GM23248 (cell line): ENCODE measurements at regions not wholly inside any gene's neighbourhood (a gene's known extent, or its start where the extent isn't known, plus 50 kb on each side); places are given as distances from the start of the nearest gene placed in this dataset.

Experiments
- DNase-seq: peaks from one replicate; pipeline ENCODE4 v3.0.0-alpha.2; 2015
- H2AFZ ChIP-seq: fragments of 200-600 bp; sonication (generic); 2 replicates; pipeline ENCODE4 v1.6.1; 2016; ENCODE audit warnings: antibody characterized with exemption
- H3F3A ChIP-seq: fragments of 200-600 bp; sonication (generic); 2 replicates; pipeline ENCODE4 v1.6.1; 2016; ENCODE audit warnings: mild to moderate bottlenecking, antibody characterized with exemption, mixed run types; ENCODE audit not compliant: insufficient read depth
- H3K27ac ChIP-seq: fragments of 200-600 bp; sonication (generic); 2 replicates; pipeline ENCODE4 v1.5.1; 2016; ENCODE audit warnings: mild to moderate bottlenecking
- H3K27me3 ChIP-seq: fragments of 200-600 bp; sonication (generic); replicated peaks from 2 replicates; pipeline ENCODE4 v1.6.1; 2016; ENCODE audit warnings: mild to moderate bottlenecking; ENCODE audit not compliant: insufficient read depth
- H3K36me3 ChIP-seq: fragments of 200-600 bp; sonication (generic); 2 replicates; pipeline ENCODE4 v1.6.1; 2016; ENCODE audit warnings: low read depth, mild to moderate bottlenecking
- H3K4me1 ChIP-seq: fragments of 200-600 bp; sonication (generic); 2 replicates; pipeline ENCODE4 v1.6.1; 2016; ENCODE audit warnings: mild to moderate bottlenecking; ENCODE audit not compliant: insufficient read depth
- H3K4me2 ChIP-seq: fragments of 200-600 bp; sonication (generic); one replicate; pipeline ENCODE4 v1.6.1; 2016; ENCODE audit warnings: mild to moderate bottlenecking; ENCODE audit not compliant: unreplicated experiment
- H3K4me3 ChIP-seq: fragments of 200-600 bp; sonication (generic); 2 replicates; pipeline ENCODE4 v1.5.1; 2016; ENCODE audit warnings: mild to moderate bottlenecking
- H3K79me2 ChIP-seq: fragments of 200-600 bp; sonication (generic); 2 replicates; pipeline ENCODE4 v1.6.1; 2016; ENCODE audit warnings: mild to moderate bottlenecking; ENCODE audit not compliant: insufficient read depth
- H3K9ac ChIP-seq: fragments of 200-600 bp; sonication (generic); 2 replicates; pipeline ENCODE4 v1.6.1; 2016; ENCODE audit warnings: mild to moderate bottlenecking
- H3K9me2 ChIP-seq: fragments of 200-600 bp; sonication (generic); 2 replicates; pipeline ENCODE4 v1.6.1; 2016; ENCODE audit warnings: mixed run types, mild to moderate bottlenecking, moderate library complexity; ENCODE audit not compliant: insufficient read depth
- H3K9me3 ChIP-seq: fragments of 200-600 bp; sonication (generic); one replicate; pipeline ENCODE4 v1.6.1; 2017; ENCODE audit warnings: low read depth
- H4K20me1 ChIP-seq: fragments of 200-600 bp; sonication (generic); 2 replicates; pipeline ENCODE4 v1.6.0; 2016; ENCODE audit not compliant: insufficient read depth
- EZH2 ChIP-seq: fragments of 200-600 bp; sonication (generic); IDR thresholded peaks from 2 replicates; pipeline ENCODE4 v1.6.1; 2018; ENCODE audit warnings: antibody characterized with exemption, mild to moderate bottlenecking; ENCODE audit not compliant: insufficient read depth, poor library complexity, severe bottlenecking
- EZH2phosphoT487 ChIP-seq: fragments of 200-600 bp; sonication (generic); IDR thresholded peaks from 2 replicates; pipeline ENCODE4 v1.6.1; 2018; ENCODE audit warnings: antibody characterized with exemption, moderate library complexity, mild to moderate bottlenecking, low read depth; ENCODE audit not compliant: insufficient read depth
- WGBS, 2 experiments: methylation state at CpG; one replicate each; pipeline ENCODE4 v1.1.6; 2015 to 2017; ENCODE audit warnings: low lambda C conversion rate in 2 of 2, low coverage in 1 of 2; ENCODE audit errors: missing lambda C conversion rate in 2 of 2; 5-methylcytosine and 5-hydroxymethylcytosine counted together
- in situ Hi-C: fragments of 300-500 bp; cut with MboI; formaldehyde crosslinking; loops from 2 replicates; pipeline ENCODE4 v1.15.0; 2020

DNA sequence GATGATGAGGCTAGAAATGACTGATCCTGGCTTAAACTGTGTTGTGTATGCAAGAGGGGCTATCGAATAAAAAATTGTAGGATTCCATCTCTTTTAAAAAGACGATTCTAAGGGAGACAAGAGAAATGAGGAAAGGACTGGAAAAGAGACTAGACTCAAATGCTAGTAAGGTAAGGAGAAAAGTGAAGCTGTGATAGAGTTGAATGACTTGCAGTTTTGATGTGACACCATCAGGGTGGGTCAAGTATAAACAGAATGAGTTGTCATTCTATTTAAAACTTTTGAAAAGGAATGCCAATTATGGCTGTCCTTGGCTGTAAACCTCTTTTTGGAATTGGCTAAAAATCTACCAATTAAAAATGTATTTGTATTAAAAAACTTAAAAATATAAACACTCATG is 184.5 kb upstream of the PHF14 start:
- H3K79me2 ChIP-seq = no peaks in the 10 kb centered on the region
- no peaks in the 10 kb centered on the region for H3K9me2 ChIP-seq
- H3K27me3 ChIP-seq = no peaks in the 10 kb centered on the region
- H3K4me3 ChIP-seq = no peak overlapping the region
- H3K27ac ChIP-seq = no peak overlapping the region
- no peaks in the 10 kb centered on the region for H3F3A ChIP-seq
- H3K4me1 ChIP-seq = no peaks in the 10 kb centered on the region
- H4K20me1 ChIP-seq = no peaks in the 10 kb centered on the region
- in situ Hi-C loops = no loop called here
- no peak for DNase-seq
- no peaks in the 10 kb centered on the region for H3K36me3 ChIP-seq
- whole genome bisulfite sequencing, 2 experiments = 11 to 23% methylated on average over 2 of the region's 2 CpGs
- H2AFZ ChIP-seq = no peak overlapping the region
- TF ChIP-seq EZH2phosphoT487 (no peak), EZH2 (no peak)
- no peak overlapping the region for H3K4me2 ChIP-seq
- no peak overlapping the region for H3K9ac ChIP-seq
- H3K9me3 ChIP-seq = no peaks in the 10 kb centered on the region

- no peaks in the 10 kb centered on the region for H3K36me3 ChIP-seq
- DNase-seq = no peak
- no peaks in the 10 kb centered on the region for H3F3A ChIP-seq
- 20 to 24% methylated on average over 3 of the region's 3 CpGs for WGBS, 2 experiments
- no peak overlapping the region for H3K4me3 ChIP-seq
- no peak overlapping the region for H3K4me2 ChIP-seq
- no peaks in the 10 kb centered on the region for H3K9me3 ChIP-seq
- H3K9ac ChIP-seq = no peak overlapping the region
- no peak for TF ChIP-seq EZH2
- no peak for TF ChIP-seq EZH2phosphoT487
- H3K9me2 ChIP-seq = no peaks in the 10 kb centered on the region
- in situ Hi-C loops = no loop called here
- no peaks in the 10 kb centered on the region for H4K20me1 ChIP-seq
- no peak overlapping the region for H3K27ac ChIP-seq
- H3K4me1 ChIP-seq = no peaks in the 10 kb centered on the region
- no peaks in the 10 kb centered on the region for H3K27me3 ChIP-seq
- no peak overlapping the region for H2AFZ ChIP-seq
- no peaks in the 10 kb centered on the region for H3K79me2 ChIP-seq
These were observed 182.8 kb upstream of the PHF14 start for GRCh38 chr7:10790910-10791309.

DNA sequence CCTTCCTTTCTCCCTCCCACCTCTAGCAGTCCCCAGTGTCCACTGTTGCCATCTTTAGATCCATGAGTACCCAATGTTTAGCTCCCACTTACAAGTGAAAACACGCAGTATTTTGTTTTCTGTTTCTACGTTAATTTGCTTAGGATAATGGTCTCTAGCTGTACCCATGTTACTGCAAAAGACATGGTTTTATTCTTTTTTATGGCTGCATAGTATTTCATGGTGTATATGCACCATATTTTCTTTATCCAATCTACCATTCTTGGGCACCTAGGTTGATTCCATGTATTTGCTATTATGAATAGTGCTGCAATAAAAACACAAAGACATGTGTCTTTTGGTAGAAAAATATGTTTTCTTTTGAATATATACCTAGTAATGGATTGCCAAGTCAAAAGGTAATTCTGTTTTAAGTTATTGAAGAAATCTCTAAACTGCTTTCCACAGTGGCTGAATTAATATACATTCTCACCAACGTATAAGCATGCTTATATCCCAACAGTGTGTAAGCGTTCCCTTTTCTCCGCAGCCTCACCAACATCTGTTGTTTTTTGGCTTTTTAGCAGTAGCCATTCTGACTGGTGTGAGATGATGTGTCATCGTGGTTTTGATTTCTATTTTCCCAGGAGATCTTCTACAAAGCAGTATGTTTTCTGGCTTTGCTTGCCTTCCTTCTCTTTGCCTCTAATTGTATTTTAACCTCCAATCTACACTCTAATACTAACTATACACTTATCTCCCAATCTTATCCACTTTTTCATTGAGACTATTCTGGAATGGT is 179.5 kb upstream of the PHF14 start:
- Histone ChIP-seq H3K4me1 (no peaks in the 10 kb centered on the region), H3K4me3 (no peak overlapping the region), H3K27ac (no peak overlapping the region), H3K9me3 (no peaks in the 10 kb centered on the region), H4K20me1 (no peaks in the 10 kb centered on the region), H2AFZ (no peak overlapping the region), H3K9ac (no peak overlapping the region), H3K4me2 (no peak overlapping the region), H3F3A (no peaks in the 10 kb centered on the region), H3K79me2 (no peaks in the 10 kb centered on the region), H3K27me3 (no peaks in the 10 kb centered on the region), H3K36me3 (no peaks in the 10 kb centered on the region), H3K9me2 (no peaks in the 10 kb centered on the region)
- in situ Hi-C loops = no loop called here
- no peak for DNase-seq
- no peak for TF ChIP-seq EZH2phosphoT487
- no peak for TF ChIP-seq EZH2
- 29 to 33% methylated on average over 6 of the region's 6 CpGs for WGBS, 2 experiments

GRCh38 chr7:10797157-10797556 is 176.5 kb upstream of the PHF14 start:
- H3K79me2 ChIP-seq = no peaks in the 10 kb centered on the region
- DNase-seq = no peak
- no peak overlapping the region for H2AFZ ChIP-seq
- no peaks in the 10 kb centered on the region for H3K4me1 ChIP-seq
- in situ Hi-C loops = no loop called here
- H3K27me3 ChIP-seq = no peaks in the 10 kb centered on the region
- no peaks in the 10 kb centered on the region for H4K20me1 ChIP-seq
- no peaks in the 10 kb centered on the region for H3F3A ChIP-seq
- no peaks in the 10 kb centered on the region for H3K9me2 ChIP-seq
- H3K36me3 ChIP-seq = no peaks in the 10 kb centered on the region
- H3K4me2 ChIP-seq = no peak overlapping the region
- WGBS, 2 experiments = 14 to 17% methylated on average over 1 of the region's 1 CpG
- TF ChIP-seq EZH2 (no peak), EZH2phosphoT487 (no peak)
- H3K27ac ChIP-seq = no peak overlapping the region
- no peak overlapping the region for H3K9ac ChIP-seq
- no peak overlapping the region for H3K4me3 ChIP-seq
- H3K9me3 ChIP-seq = no peaks in the 10 kb centered on the region
